Naive thymus-derived CD4-positive, alpha-beta T cell (primary cell): ENCODE measurements at regions not wholly inside any gene's neighbourhood (a gene's known extent, or its start where the extent isn't known, plus 50 kb on each side); places are given as distances from the start of the nearest gene placed in this dataset.

Experiments
- ATAC-seq: fragments of 150-1000 bp; cut with Tn5 transposase; 2 replicates; pipeline ENCODE4 v1.10.0; 2021; ENCODE audit warnings: mild to moderate bottlenecking, moderate library complexity
- CTCF ChIA-PET: fragments of 350-600 bp; sonication (Branson Sonifier 250); formaldehyde crosslinking; loops from one replicate; lab custom pipeline; 2021; ENCODE audit warnings: antibody characterized with exemption; lab: Charles Lee
- POLR2A ChIA-PET: fragments of 350-600 bp; sonication (Branson Sonifier 250); formaldehyde crosslinking; loops from one replicate; lab custom pipeline; 2021; ENCODE audit warnings: antibody characterized with exemption, inconsistent platforms; lab: Charles Lee
- DNase-seq, 9 donors: peaks; one replicate each; pipeline versions ENCODE4 v3.0.0 to v3.0.0-alpha.2; 2020 to 2022; ENCODE audit warnings: mixed read lengths in 1 of 9
- H3K27ac ChIP-seq: one replicate; pipeline ENCODE4 v1.7.0; 2013; ENCODE audit warnings: mild to moderate bottlenecking, low read depth, low read length, moderate library complexity
- H3K27me3 ChIP-seq, 2 donors: one replicate each; pipeline ENCODE4 v1.7.0; 2013; ENCODE audit warnings: low read length in 2 of 2, mild to moderate bottlenecking in 2 of 2, moderate library complexity in 2 of 2; ENCODE audit not compliant: control insufficient read depth in 2 of 2, insufficient read depth in 2 of 2
- H3K36me3 ChIP-seq, 3 experiments: 1 replicate in 2 of 3; 2 replicates in 1 of 3; pipeline ENCODE4 v1.7.0; 2013; ENCODE audit warnings: low read length in 3 of 3, mild to moderate bottlenecking in 3 of 3, moderate library complexity in 1 of 3; ENCODE audit not compliant: insufficient read depth in 3 of 3, control insufficient read depth in 2 of 3
- H3K4me1 ChIP-seq, 2 donors: one replicate each; pipeline ENCODE4 v1.7.0; 2013; ENCODE audit warnings: low read length in 2 of 2, mild to moderate bottlenecking in 2 of 2, moderate library complexity in 1 of 2; ENCODE audit not compliant: control insufficient read depth in 2 of 2, insufficient read depth in 2 of 2
- H3K4me3 ChIP-seq: 2 replicates; pipeline ENCODE4 v1.7.0; 2013; ENCODE audit warnings: mild to moderate bottlenecking, low read length
- H3K9me3 ChIP-seq, 3 experiments: 1 replicate in 2 of 3; 2 replicates in 1 of 3; pipeline ENCODE4 v1.7.0; 2013; ENCODE audit warnings: low read length in 3 of 3; ENCODE audit not compliant: control insufficient read depth in 2 of 3
- H3K27ac Mint-ChIP-seq, 9 donors: one replicate each; pipeline ENCODE4 v1.8.0; 2020 to 2022; ENCODE audit warnings: mixed read lengths in 9 of 9, mild to moderate bottlenecking in 8 of 9, moderate library complexity in 5 of 9, inconsistent platforms in 2 of 9
- H3K27me3 Mint-ChIP-seq, 5 donors: one replicate each; pipeline ENCODE4 v1.8.0; 2021 to 2022; ENCODE audit warnings: mixed read lengths in 5 of 5, mild to moderate bottlenecking in 1 of 5
- H3K36me3 Mint-ChIP-seq, 5 donors: one replicate each; pipeline ENCODE4 v1.8.0; 2020 to 2022; ENCODE audit warnings: mixed read lengths in 5 of 5, mild to moderate bottlenecking in 3 of 5, inconsistent platforms in 1 of 5
- H3K4me1 Mint-ChIP-seq, 7 donors: one replicate each; pipeline ENCODE4 v1.8.0; 2020 to 2022; ENCODE audit warnings: mixed read lengths in 7 of 7, mild to moderate bottlenecking in 3 of 7, inconsistent platforms in 1 of 7
- H3K4me3 Mint-ChIP-seq, 10 donors: one replicate each; pipeline ENCODE4 v1.8.0; 2020 to 2022; ENCODE audit warnings: mild to moderate bottlenecking in 10 of 10, mixed read lengths in 10 of 10, moderate library complexity in 6 of 10, inconsistent platforms in 2 of 10
- H3K9me3 Mint-ChIP-seq, 11 donors: one replicate each; pipeline ENCODE4 v1.8.0; 2020 to 2022; ENCODE audit warnings: mixed read lengths in 11 of 11, mild to moderate bottlenecking in 4 of 11, inconsistent platforms in 1 of 11, moderate library complexity in 1 of 11
- intact Hi-C, 2 donors: fragments of 100-400 bp; cut with micrococcal nuclease; formaldehyde crosslinking; loops; one replicate each; pipeline ENCODE4 v1.15.1; 2023

GRCh38 chr4:100970414-100970813 lies 376.9 kb downstream of the PPP3CA start:
- Mint-ChIP-seq H3K27me3 (peaks cover 8 to 25% (median 12%) of the 10 kb centered on the region in 5 donors), H3K36me3 (no peaks in the 10 kb centered on the region), H3K4me3 (no peak overlapping the region), H3K9me3 (no peaks in the 10 kb centered on the region), H3K4me1 (no peaks in the 10 kb centered on the region), H3K27ac (no peak overlapping the region)
- no peak overlapping the region for H3K4me3 ChIP-seq
- no peak for DNase-seq
- no peaks in the 10 kb centered on the region for H3K27me3 ChIP-seq
- H3K4me1 ChIP-seq: no peaks in the 10 kb centered on the region
- no peak overlapping the region for H3K27ac ChIP-seq
- no peaks in the 10 kb centered on the region for H3K36me3 ChIP-seq
- no peaks in the 10 kb centered on the region for H3K9me3 ChIP-seq
- no peak for ATAC-seq
- ChIA-PET CTCF (no interaction called here), POLR2A (no interaction called here)
- intact Hi-C loops: no loop called here

DNA sequence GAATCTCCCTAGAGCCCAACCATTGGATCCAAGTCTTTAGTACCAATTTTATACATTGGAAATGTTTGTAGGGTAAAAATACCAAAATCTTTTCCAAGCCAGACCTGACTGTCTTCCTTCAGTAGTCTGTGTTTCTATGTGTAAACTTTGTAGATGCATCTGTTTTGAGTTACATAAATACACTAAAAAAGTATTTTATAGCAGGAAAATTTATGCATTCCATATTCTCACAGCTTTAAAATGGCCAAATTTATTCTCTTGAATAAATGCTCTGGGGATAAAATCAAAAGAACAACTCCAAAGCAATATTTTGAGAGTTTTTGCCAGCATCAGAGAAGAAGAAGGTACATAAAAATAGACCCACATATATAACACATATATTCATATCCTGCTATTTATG lies 377.4 kb downstream of the PPP3CA start:
- Mint-ChIP-seq H3K27ac (no peak overlapping the region), H3K36me3 (no peaks in the 10 kb centered on the region), H3K4me1 (no peaks in the 10 kb centered on the region), H3K4me3 (no peak overlapping the region), H3K9me3 (no peaks in the 10 kb centered on the region), H3K27me3 (peaks cover 8 to 21% (median 12%) of the 10 kb centered on the region in 5 donors)
- H3K9me3 ChIP-seq: no peaks in the 10 kb centered on the region
- no peaks in the 10 kb centered on the region for H3K27me3 ChIP-seq
- H3K4me3 ChIP-seq: no peak overlapping the region
- no peaks in the 10 kb centered on the region for H3K4me1 ChIP-seq
- intact Hi-C loops: no loop called here
- ATAC-seq: no peak
- ChIA-PET POLR2A (no interaction called here), CTCF (no interaction called here)
- H3K27ac ChIP-seq: no peak overlapping the region
- no peaks in the 10 kb centered on the region for H3K36me3 ChIP-seq
- DNase-seq: no peak

GRCh38 chr4:100968046-100968445 lies 379.3 kb downstream of the PPP3CA start:
- Histone ChIP-seq H3K36me3 (no peaks in the 10 kb centered on the region), H3K4me3 (no peak overlapping the region), H3K27ac (no peak overlapping the region), H3K4me1 (no peaks in the 10 kb centered on the region), H3K9me3 (no peaks in the 10 kb centered on the region), H3K27me3 (no peaks in the 10 kb centered on the region)
- intact Hi-C loops: no loop called here
- ChIA-PET POLR2A (no interaction called here), CTCF (no interaction called here)
- Mint-ChIP-seq H3K27me3 (peaks cover 8 to 19% (median 12%) of the 10 kb centered on the region in 5 donors), H3K4me1 (no peaks in the 10 kb centered on the region), H3K4me3 (no peak overlapping the region), H3K9me3 (no peaks in the 10 kb centered on the region), H3K27ac (no peak overlapping the region), H3K36me3 (no peaks in the 10 kb centered on the region)
- DNase-seq (no peak), ATAC-seq (no peak)

GRCh38 chr4:100963627-100964026 lies 383.7 kb downstream of the PPP3CA start:
- H3K27ac ChIP-seq: no peak overlapping the region
- Mint-ChIP-seq H3K9me3 (no peaks in the 10 kb centered on the region), H3K4me1 (peaks cover 0 to 5% (median 0%) of the 10 kb centered on the region in 7 donors), H3K36me3 (no peaks in the 10 kb centered on the region), H3K27ac (no peak overlapping the region), H3K27me3 (peaks cover 0 to 9% (median 0%) of the 10 kb centered on the region in 5 donors), H3K4me3 (no peak overlapping the region)
- ChIA-PET POLR2A (no interaction called here), CTCF (no interaction called here)
- no peaks in the 10 kb centered on the region for H3K9me3 ChIP-seq
- DNase-seq: no peak
- H3K4me1 ChIP-seq: no peaks in the 10 kb centered on the region
- H3K4me3 ChIP-seq: no peak overlapping the region
- no peaks in the 10 kb centered on the region for H3K27me3 ChIP-seq
- intact Hi-C loops: no loop called here
- ATAC-seq: no peak
- H3K36me3 ChIP-seq: no peaks in the 10 kb centered on the region

DNA sequence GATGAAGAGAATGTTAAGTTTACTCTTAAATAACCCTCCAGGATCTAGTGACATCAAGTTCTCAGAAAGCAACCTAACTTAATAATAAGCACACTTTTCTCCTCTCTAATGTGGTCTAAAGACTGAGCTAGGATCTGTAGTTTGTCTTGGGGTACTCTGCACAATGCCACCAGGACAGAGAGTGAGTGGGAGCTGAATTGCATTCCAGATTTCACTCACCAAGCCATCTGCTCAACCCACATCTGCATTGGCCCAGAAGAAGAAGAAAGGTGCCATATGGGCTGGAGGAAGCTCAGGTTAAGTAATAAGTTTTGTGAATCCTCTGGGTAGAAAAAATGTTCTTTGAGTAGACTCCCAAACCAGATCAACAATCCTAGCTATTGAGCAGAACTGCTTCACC lies 384.6 kb downstream of the PPP3CA start:
- no peak overlapping the region for H3K27ac Mint-ChIP-seq
- POLR2A ChIA-PET: no interaction called here

DNA sequence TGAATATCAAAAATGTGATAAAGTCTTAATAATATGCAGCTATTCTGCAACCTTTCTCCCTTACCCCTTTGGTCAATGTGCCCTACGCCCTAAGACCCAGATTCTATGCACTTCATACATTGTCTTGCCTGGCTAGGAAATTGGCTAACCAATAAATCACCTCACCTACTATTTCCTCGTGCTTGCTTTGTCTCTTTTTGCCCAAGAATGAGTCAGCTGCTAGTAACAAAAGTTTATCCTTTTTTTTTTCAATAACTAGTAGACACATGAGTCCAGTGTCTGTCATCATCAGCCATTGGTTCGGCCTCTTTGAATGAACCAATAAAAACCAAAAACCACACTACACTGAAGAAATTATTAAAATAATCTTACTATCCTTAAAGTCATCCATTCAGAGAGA lies 387.1 kb downstream of the PPP3CA start:
- Histone ChIP-seq H3K4me3 (no peak overlapping the region), H3K4me1 (no peaks in the 10 kb centered on the region), H3K36me3 (no peaks in the 10 kb centered on the region), H3K9me3 (no peaks in the 10 kb centered on the region), H3K27ac (no peak overlapping the region), H3K27me3 (no peaks in the 10 kb centered on the region)
- Mint-ChIP-seq H3K4me1 (peaks cover 0 to 5% (median 0%) of the 10 kb centered on the region in 7 donors), H3K27ac (no peak overlapping the region), H3K27me3 (peaks cover 0 to 5% (median 0%) of the 10 kb centered on the region in 5 donors), H3K36me3 (no peaks in the 10 kb centered on the region), H3K4me3 (no peak overlapping the region), H3K9me3 (no peaks in the 10 kb centered on the region)
- intact Hi-C loops: no loop called here
- ATAC-seq: no peak
- no peak for DNase-seq
- ChIA-PET CTCF (no interaction called here), POLR2A (no interaction called here)

More for the DNA sequence above, 384.6 kb downstream of the PPP3CA start:
- H3K27ac ChIP-seq: no peak overlapping the region
- H3K27me3 ChIP-seq: no peaks in the 10 kb centered on the region
- DNase-seq: no peak
- H3K4me1 ChIP-seq: no peaks in the 10 kb centered on the region
- no peak overlapping the region for H3K4me3 ChIP-seq
- Mint-ChIP-seq H3K4me1 (peaks cover 0 to 5% (median 0%) of the 10 kb centered on the region in 7 donors), H3K4me3 (no peak overlapping the region), H3K36me3 (no peaks in the 10 kb centered on the region), H3K9me3 (no peaks in the 10 kb centered on the region), H3K27me3 (peaks cover 0 to 10% (median 0%) of the 10 kb centered on the region in 5 donors)
- no peak for ATAC-seq
- H3K36me3 ChIP-seq: no peaks in the 10 kb centered on the region
- intact Hi-C loops: no loop called here
- CTCF ChIA-PET: no interaction called here
- no peaks in the 10 kb centered on the region for H3K9me3 ChIP-seq

DNA sequence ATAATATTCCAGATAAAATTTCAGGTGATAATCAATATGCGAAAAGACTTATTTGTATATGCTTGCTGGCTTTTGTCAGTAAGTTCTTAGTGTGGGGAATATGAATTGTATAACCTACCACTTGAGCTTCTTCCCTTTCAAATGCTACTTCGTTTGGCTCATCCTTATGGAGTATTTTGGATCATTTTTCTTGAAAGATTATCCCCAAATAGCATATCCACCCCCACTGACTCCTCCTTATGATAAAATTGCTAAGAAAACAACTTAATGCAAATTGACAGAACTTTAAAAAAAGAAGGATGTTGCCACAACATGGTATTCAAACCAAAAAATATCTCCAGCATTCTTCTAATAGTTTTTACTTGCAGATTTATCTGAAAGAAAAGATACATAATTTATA lies 393.3 kb downstream of the PPP3CA start:
- Histone ChIP-seq H3K9me3 (no peaks in the 10 kb centered on the region), H3K4me1 (no peaks in the 10 kb centered on the region), H3K27ac (no peak overlapping the region), H3K27me3 (no peaks in the 10 kb centered on the region), H3K4me3 (no peak overlapping the region), H3K36me3 (no peaks in the 10 kb centered on the region)
- POLR2A ChIA-PET: no interaction called here
- Mint-ChIP-seq H3K27ac (no peak overlapping the region), H3K4me1 (no peaks in the 10 kb centered on the region), H3K9me3 (no peaks in the 10 kb centered on the region), H3K27me3 (peaks cover 0 to 14% (median 7%) of the 10 kb centered on the region in 5 donors), H3K36me3 (no peaks in the 10 kb centered on the region), H3K4me3 (no peak overlapping the region)
- CTCF ChIA-PET: no interaction called here
- DNase-seq (no peak), ATAC-seq (no peak)
- intact Hi-C loops: no loop called here
